Vagina (tissue), 2 donors: ENCODE measurements at regions not wholly inside any gene's neighbourhood (a gene's known extent, or its start where the extent isn't known, plus 50 kb on each side); places are given as distances from the start of the nearest gene placed in this dataset.

Experiments used
- POLR2A ChIP-seq, 2 donors: fragments of 450-650 bp; IDR thresholded peaks; one replicate each; pipeline ENCODE4 v1.6.1; 2017; ENCODE audit warnings: antibody characterized with exemption in 2 of 2, mild to moderate bottlenecking in 2 of 2, moderate library complexity in 2 of 2
- TF ChIP-seq, protein P1 (sequence below), 3 experiments: fragments of 450-650 bp in 2 of 3; fragments of 200-600 bp in 1 of 3; sonication (generic) in 1 of 3; IDR thresholded peaks; one replicate each; pipeline ENCODE4 v1.5.1; 2017 to 2019; ENCODE audit warnings: antibody characterized with exemption in 3 of 3, mild to moderate bottlenecking in 2 of 3, moderate library complexity in 2 of 3

GRCh38 chr1:214946615-214947014, 135.9 kb upstream of the KCNK2 start:
- TF ChIP-seq, protein P1, sequence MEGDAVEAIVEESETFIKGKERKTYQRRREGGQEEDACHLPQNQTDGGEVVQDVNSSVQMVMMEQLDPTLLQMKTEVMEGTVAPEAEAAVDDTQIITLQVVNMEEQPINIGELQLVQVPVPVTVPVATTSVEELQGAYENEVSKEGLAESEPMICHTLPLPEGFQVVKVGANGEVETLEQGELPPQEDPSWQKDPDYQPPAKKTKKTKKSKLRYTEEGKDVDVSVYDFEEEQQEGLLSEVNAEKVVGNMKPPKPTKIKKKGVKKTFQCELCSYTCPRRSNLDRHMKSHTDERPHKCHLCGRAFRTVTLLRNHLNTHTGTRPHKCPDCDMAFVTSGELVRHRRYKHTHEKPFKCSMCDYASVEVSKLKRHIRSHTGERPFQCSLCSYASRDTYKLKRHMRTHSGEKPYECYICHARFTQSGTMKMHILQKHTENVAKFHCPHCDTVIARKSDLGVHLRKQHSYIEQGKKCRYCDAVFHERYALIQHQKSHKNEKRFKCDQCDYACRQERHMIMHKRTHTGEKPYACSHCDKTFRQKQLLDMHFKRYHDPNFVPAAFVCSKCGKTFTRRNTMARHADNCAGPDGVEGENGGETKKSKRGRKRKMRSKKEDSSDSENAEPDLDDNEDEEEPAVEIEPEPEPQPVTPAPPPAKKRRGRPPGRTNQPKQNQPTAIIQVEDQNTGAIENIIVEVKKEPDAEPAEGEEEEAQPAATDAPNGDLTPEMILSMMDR (IDR thresholded peaks at IDR 0.05) = no peak
- no peak for TF ChIP-seq POLR2A (IDR thresholded peaks at IDR 0.05)
